GM18907 (cell line): ENCODE measurements at regions not wholly inside any gene's neighbourhood (a gene's known extent, or its start where the extent isn't known, plus 50 kb on each side); places are given as distances from the start of the nearest gene placed in this dataset.
"Not testable (repeated sequence)": the region's sequence is repeated elsewhere in the genome, so short reads cannot be mapped to it uniquely, and the experiment has no call there.

ENCODE experiments used
- ATAC-seq: cut with Tn5 transposase; IDR thresholded peaks from one replicate; pipeline ENCODE4 v1.9.1; 2021; ENCODE audit warnings: mild to moderate bottlenecking, moderate library complexity; ENCODE audit not compliant: unreplicated experiment

GRCh38 chr1:223992456-223993246, 121.3 kb upstream of the FBXO28 start:
- peak; percentile 100 for ATAC-seq

DNA sequence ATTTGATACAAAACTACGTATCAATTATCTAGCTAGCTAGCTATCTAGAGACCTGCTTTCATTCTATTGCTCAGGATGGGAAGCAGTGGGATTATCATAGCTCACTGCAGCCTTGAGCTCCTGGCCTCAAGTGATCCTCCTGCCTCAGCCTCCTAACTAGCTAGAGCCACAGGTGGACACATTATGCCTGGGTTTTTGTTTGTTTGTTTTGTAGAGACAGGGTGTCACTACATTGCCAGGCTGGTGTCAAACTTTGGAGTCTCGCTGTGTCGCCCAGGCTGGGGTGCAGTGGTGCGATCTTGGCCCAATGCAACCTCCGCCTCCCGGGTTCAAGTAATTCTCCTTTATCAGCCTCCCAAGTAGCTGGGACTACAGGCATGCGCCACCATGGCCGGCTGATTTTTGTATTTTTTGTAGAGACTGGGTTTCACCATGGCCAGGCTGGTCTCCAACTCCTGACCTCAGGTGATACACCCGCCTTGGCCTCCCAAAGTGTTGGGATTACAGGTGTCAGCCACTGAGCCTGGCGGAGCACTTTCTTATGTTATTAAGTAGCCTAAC, 122.5 kb upstream of the FBXO28 start:
- not testable (repeated sequence) for ATAC-seq

DNA sequence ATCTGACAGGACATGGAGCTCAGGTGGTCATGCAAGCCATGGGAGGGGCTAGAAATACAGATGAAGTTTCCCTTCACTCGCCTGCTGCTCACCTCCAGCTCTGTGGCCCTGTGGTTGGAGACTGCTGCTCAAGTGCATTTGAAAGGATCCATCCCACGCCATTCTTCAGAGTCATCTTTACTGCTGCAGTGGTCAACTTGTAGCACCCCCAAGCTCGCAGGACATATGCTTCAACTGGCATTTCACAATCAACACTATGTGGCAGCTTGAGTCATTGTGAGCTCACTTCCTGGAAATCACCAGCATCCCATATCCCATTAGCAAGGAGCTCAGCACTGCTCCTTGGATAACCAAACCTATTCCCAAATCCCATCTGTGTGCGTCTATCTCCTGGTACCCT, 116.2 kb upstream of the TP53BP2 start:
- not testable (repeated sequence) for ATAC-seq

GRCh38 chr1:223952801-223953200, 107.1 kb upstream of the TP53BP2 start:
- ATAC-seq = not testable (repeated sequence)

GRCh38 chr1:223951551-223951950, 105.8 kb upstream of the TP53BP2 start:
- not testable (repeated sequence) for ATAC-seq

- ATAC-seq = not testable (repeated sequence)
Measured at GRCh38 chr1:223949944-223950343, 104.2 kb upstream of the TP53BP2 start.

GRCh38 chr1:223948041-223948440, 102.3 kb upstream of the TP53BP2 start:
- ATAC-seq = not testable (repeated sequence)

- ATAC-seq = not testable (repeated sequence)
Measured at GRCh38 chr1:223936592-223936991, 90.8 kb upstream of the TP53BP2 start.

- ATAC-seq = not testable (repeated sequence)
Measured at GRCh38 chr1:223931476-223931875, 85.7 kb upstream of the TP53BP2 start.

DNA sequence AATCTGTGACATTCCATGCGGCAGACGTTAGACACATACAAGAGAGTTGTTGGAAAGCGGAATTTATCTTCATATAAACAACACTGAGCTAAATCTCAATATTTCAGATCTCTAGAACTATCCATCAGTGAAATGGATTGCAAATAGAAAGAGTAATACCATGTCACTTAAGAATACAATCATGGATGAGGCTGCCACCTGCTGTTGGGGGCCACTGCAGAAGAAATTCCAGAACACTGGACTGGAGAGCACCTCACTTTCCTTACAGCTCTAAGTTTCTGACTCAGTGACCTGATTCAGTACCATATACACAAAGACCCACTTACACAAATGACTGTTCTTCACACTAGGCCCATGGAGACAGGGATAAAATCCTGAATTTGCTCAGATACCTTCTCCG, 75.1 kb upstream of the TP53BP2 start:
- not testable (repeated sequence) for ATAC-seq

DNA sequence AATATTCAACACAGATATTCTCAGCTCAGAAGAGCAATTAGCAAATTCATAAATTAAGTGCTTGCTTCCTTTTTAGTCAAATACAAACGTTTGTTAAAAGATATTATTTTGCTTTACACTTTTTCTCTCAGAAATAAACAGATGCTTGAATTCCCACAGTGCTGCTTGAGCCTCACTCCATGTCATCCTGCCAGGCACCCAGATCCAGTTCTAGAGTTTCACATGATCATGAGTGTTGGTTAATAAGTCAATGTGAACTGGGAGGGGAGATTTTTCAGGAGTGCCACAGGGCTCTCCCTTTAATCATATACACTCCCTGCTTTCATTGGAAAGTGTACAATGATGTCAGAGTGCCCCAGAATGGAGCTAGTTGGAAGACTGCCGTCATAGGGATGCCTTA, 69.7 kb upstream of the TP53BP2 start:
- not testable (repeated sequence) for ATAC-seq

DNA sequence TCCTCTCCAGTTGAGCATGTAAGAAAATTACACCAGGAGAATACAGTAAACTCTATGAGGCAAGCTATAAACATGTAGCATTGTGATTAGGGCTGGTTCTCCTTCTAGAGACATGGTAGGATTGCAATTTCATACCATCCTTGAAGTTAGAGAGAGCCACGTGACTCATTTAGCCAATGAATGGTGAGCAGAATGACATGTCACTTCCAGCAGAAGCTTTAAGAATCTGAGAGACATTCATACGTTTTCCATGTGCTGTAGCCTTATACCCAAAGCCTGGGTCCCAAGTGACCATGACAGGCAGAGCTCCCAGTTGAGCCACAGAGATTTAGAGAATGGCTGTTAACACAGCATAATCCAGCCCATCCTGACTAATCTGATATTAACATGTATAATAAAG, 68.0 kb upstream of the TP53BP2 start:
- not testable (repeated sequence) for ATAC-seq

DNA sequence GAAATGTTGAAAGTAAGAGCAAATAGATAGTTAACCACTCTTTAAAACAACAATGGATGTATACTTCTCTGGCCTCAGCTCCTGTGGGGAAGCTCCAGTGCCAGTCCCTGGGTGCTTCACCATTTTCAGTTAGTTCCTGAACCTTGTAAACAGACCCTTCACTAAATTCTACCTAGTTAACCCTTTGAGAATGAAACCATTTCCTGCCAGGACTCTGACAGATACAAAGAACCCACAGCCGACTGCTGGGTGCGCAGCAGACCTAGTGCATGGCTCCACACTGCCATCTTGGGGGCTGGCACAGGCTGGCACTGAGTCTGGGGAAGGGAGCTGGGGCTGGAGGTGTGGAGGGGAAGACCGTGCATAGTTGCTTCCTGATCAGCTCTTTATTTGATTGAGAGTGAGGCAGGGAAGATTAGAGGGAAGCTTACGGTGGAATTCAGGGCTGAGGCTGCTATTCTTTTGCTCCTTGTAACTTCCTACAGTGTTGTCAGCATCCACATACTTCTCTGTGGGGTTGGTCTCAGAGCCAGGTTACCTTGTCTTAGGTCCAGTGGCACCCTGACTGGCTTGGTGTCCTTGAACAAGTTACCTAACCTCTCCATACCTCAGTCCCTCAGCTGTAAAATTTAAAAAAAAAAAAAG, 62.3 kb upstream of the TP53BP2 start:
- not testable (repeated sequence) for ATAC-seq

GRCh38 chr1:223903221-223903620, 57.5 kb upstream of the TP53BP2 start:
- ATAC-seq = not testable (repeated sequence)

- not testable (repeated sequence) for ATAC-seq
Measured at GRCh38 chr1:223899775-223900174, 54.0 kb upstream of the TP53BP2 start.

GRCh38 chr1:223897097-223897496, 51.4 kb upstream of the TP53BP2 start:
- not testable (repeated sequence) for ATAC-seq

DNA sequence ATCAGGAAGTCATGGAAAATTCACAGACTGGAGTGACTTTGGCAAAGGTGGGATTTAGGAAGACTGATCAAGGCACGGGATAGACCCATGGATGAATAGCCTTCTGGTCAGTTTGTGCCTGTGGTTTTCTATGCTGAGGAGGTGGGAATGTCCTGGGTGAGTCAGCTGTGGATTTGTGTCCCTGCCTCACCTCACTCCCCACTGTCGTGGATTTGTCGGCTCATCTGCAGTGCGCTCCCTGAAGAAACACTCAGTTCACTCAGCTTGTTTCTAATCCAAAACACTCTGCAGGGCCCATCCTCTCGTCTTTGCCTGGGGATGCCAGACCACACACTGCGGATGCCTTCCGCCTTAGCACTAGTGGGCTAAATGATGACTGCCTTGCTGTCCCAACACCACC, 50.2 kb upstream of the TP53BP2 start:
- ATAC-seq = not testable (repeated sequence)
